ENCODE measurements at regions not wholly inside any gene's neighbourhood (a gene's known extent, or its start where the extent isn't known, plus 50 kb on each side); places are given as distances from the start of the nearest gene placed in this dataset.
"Not testable (repeated sequence)": the region's sequence is repeated elsewhere in the genome, so short reads cannot be mapped to it uniquely, and the experiment has no call there.

- H3K27me3 Mint-ChIP-seq: no peaks in the 10 kb centered on the region
- H3K36me3 Mint-ChIP-seq (ENCODE audit: low read depth): no peaks in the 10 kb centered on the region
- no peak overlapping the region for H3K27ac Mint-ChIP-seq
- no peak overlapping the region for H3K4me3 Mint-ChIP-seq
- H3K9me3 Mint-ChIP-seq: peaks cover 16% of the 10 kb centered on the region
- H3K4me1 Mint-ChIP-seq (ENCODE audit: low read depth): no peaks in the 10 kb centered on the region
These were observed 131.4 kb downstream of the PABPC4L start for GRCh38 chr4:134070174-134070573.

- Mint-ChIP-seq H3K4me1 (ENCODE audit: low read depth) (no peaks in the 10 kb centered on the region), H3K36me3 (ENCODE audit: low read depth) (no peaks in the 10 kb centered on the region), H3K9me3 (no peaks in the 10 kb centered on the region), H3K27me3 (no peaks in the 10 kb centered on the region), H3K27ac (no peak overlapping the region), H3K4me3 (no peak overlapping the region)
These were observed 144.2 kb downstream of the PABPC4L start for GRCh38 chr4:134057356-134057755.

GRCh38 chr4:134046221-134046620 is 155.4 kb downstream of the PABPC4L start:
- H3K4me3 Mint-ChIP-seq; H3K9me3 Mint-ChIP-seq; H3K36me3 Mint-ChIP-seq (ENCODE audit: low read depth); H3K4me1 Mint-ChIP-seq (ENCODE audit: low read depth); H3K27ac Mint-ChIP-seq; H3K27me3 Mint-ChIP-seq: not testable (repeated sequence)

- no peaks in the 10 kb centered on the region for H3K36me3 Mint-ChIP-seq (ENCODE audit: low read depth)
- no peaks in the 10 kb centered on the region for H3K4me1 Mint-ChIP-seq (ENCODE audit: low read depth)
- no peak overlapping the region for H3K27ac Mint-ChIP-seq
- peaks cover 7% of the 10 kb centered on the region for H3K9me3 Mint-ChIP-seq
- H3K27me3 Mint-ChIP-seq: no peaks in the 10 kb centered on the region
- no peak overlapping the region for H3K4me3 Mint-ChIP-seq
These were observed 156.2 kb downstream of the PABPC4L start for GRCh38 chr4:134045411-134045810.

- no peaks in the 10 kb centered on the region for H3K9me3 Mint-ChIP-seq
- no peaks in the 10 kb centered on the region for H3K27me3 Mint-ChIP-seq
- no peak overlapping the region for H3K27ac Mint-ChIP-seq
- no peak overlapping the region for H3K4me3 Mint-ChIP-seq
- no peaks in the 10 kb centered on the region for H3K4me1 Mint-ChIP-seq (ENCODE audit: low read depth)
- H3K36me3 Mint-ChIP-seq (ENCODE audit: low read depth): no peaks in the 10 kb centered on the region
These were observed 158.3 kb downstream of the PABPC4L start for GRCh38 chr4:134043266-134043665.

GRCh38 chr4:134028421-134028820 is 173.2 kb downstream of the PABPC4L start:
- Mint-ChIP-seq H3K27me3 (no peaks in the 10 kb centered on the region), H3K4me3 (no peak overlapping the region), H3K4me1 (ENCODE audit: low read depth) (no peaks in the 10 kb centered on the region), H3K36me3 (ENCODE audit: low read depth) (no peaks in the 10 kb centered on the region), H3K9me3 (no peaks in the 10 kb centered on the region), H3K27ac (no peak overlapping the region)

DNA sequence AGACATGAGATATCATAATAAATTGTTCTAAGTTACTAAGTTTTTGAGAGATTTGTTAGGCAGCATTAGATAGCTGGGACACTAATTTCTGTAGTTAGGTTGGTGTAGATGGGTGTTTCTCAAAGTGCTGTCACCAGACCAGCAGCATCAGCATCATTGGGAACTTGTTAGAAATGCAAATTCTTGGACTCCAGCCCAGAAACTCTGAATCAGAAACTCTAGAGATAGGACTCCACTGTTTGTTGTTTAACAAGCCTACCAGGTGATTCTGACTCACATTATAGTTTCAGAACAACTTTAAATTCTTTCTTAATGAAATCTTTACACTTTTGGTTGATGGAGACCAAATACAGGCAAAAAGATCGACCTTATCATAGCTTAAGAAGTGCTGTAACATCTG is 173.7 kb downstream of the PABPC4L start:
- Mint-ChIP-seq H3K36me3 (ENCODE audit: low read depth) (no peaks in the 10 kb centered on the region), H3K4me3 (no peak overlapping the region), H3K4me1 (ENCODE audit: low read depth) (no peaks in the 10 kb centered on the region), H3K27ac (no peak overlapping the region), H3K9me3 (no peaks in the 10 kb centered on the region), H3K27me3 (no peaks in the 10 kb centered on the region)

DNA sequence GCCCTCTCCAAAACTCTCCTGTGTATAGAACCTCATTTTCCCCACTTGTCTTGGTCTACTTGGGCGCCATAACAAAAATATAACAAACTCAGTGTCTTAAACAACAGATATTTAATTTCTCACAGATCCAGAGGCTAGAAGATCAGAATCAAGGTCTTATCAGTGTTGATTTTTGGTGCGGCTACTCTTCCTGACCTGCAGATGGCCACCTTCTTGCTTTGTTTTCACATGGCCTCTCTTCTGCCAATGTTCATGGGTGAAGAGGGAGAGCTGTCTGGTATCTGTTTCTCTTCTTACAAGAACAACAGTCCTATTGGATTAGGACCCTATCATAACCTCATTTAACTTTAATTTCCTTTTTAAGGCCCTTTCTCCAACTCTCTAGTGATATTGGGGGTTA is 177.3 kb downstream of the PABPC4L start:
- Mint-ChIP-seq H3K4me1 (ENCODE audit: low read depth) (no peaks in the 10 kb centered on the region), H3K9me3 (no peaks in the 10 kb centered on the region), H3K36me3 (ENCODE audit: low read depth) (no peaks in the 10 kb centered on the region), H3K4me3 (no peak overlapping the region), H3K27ac (no peak overlapping the region), H3K27me3 (no peaks in the 10 kb centered on the region)

- Mint-ChIP-seq H3K36me3 (ENCODE audit: low read depth) (no peaks in the 10 kb centered on the region), H3K4me3 (no peak overlapping the region), H3K9me3 (no peaks in the 10 kb centered on the region)
These were observed 181.9 kb downstream of the PABPC4L start for GRCh38 chr4:134019657-134020056.

DNA sequence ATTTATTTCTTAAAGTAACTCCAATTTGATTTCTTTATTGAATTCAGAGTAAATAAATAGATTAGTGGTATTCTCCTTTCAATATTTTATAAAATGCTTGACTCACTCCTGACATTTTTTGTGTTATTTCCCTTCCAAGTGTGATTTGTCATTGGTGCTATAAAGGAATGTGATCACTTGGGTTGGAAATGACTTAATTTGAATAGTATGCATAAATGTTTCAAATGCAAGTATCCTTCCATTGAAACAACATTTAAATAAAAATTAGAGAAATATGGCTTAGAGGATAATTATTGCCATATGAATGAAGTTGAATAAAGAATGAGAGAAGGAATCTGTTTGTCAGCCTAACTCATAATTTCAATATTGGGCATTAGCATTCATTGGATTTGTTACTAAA is 182.7 kb downstream of the PABPC4L start:
- Mint-ChIP-seq H3K9me3 (peaks cover 5% of the 10 kb centered on the region), H3K27me3 (no peaks in the 10 kb centered on the region), H3K4me3 (no peak overlapping the region)

More at GRCh38 chr4:134019657-134020056, 181.9 kb downstream of the PABPC4L start:
- Mint-ChIP-seq H3K27ac (no peak overlapping the region), H3K4me1 (ENCODE audit: low read depth) (no peaks in the 10 kb centered on the region), H3K27me3 (no peaks in the 10 kb centered on the region)

DNA sequence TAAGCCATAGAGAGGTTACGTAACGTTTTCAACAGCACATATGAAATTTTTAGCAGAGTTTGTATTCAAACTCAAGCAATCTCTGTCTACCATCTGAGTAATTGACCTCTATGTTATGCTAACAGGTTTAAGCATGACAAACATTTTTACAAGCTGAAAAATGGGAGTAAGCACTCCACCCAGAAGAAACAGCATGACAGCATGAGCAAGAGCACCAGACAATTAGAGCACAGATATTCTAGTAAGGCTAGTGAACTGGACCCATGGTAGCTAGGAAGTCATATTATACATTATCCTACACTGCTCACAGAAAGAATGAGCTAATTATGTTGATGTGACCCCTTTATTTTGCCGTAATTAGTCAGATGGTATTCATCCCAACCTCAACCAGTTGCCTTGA is 200.5 kb downstream of the PABPC4L start:
- H3K4me3 Mint-ChIP-seq: no peak overlapping the region
- peaks cover under 1% of the 10 kb centered on the region for H3K9me3 Mint-ChIP-seq
- H3K36me3 Mint-ChIP-seq (ENCODE audit: low read depth): no peaks in the 10 kb centered on the region
- no peaks in the 10 kb centered on the region for H3K4me1 Mint-ChIP-seq (ENCODE audit: low read depth)
- no peaks in the 10 kb centered on the region for H3K27me3 Mint-ChIP-seq
- H3K27ac Mint-ChIP-seq: no peak overlapping the region

More for the DNA sequence above, 182.7 kb downstream of the PABPC4L start:
- Mint-ChIP-seq H3K4me1 (ENCODE audit: low read depth) (no peaks in the 10 kb centered on the region), H3K36me3 (ENCODE audit: low read depth) (no peaks in the 10 kb centered on the region), H3K27ac (no peak overlapping the region)

- no peaks in the 10 kb centered on the region for H3K36me3 Mint-ChIP-seq (ENCODE audit: low read depth)
- H3K27ac Mint-ChIP-seq: no peak overlapping the region
- no peaks in the 10 kb centered on the region for H3K27me3 Mint-ChIP-seq
- no peaks in the 10 kb centered on the region for H3K4me1 Mint-ChIP-seq (ENCODE audit: low read depth)
- peaks cover 16% of the 10 kb centered on the region for H3K9me3 Mint-ChIP-seq
- H3K4me3 Mint-ChIP-seq: no peak overlapping the region
These were observed 204.2 kb downstream of the PABPC4L start for GRCh38 chr4:133997436-133997835.

DNA sequence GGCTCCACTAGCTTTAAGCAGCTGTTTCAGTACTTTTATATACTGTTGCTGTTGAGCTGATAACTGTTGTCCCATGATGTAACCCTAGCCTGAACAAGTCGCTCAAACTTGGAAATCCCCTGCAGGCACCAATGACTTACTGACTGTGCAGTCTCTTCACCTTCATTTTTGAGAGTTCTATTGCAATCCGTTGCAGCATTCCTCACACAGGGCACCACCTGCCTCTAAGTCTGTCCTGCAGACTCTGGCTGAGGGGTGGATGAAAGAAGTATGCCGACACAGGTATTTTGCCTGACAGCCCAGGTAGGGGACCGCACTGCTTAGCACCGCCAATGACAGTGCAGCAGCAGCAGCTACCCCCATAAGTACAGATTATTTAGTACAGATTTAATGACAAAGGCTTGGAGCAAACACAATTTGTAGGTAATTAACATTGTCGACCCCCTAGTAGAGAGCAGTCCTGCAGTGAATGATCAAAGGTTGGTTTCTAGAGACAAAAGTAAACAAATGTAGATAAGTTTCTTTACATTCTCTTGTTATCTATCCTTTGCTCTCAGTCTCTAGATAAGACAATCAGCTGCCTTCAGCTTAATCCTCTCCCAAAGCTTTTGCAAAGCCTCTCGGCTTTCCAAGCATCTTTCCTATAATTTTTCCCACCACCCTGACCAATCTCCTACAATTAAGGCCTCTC is 205.0 kb downstream of the PABPC4L start:
- Mint-ChIP-seq H3K4me3 (no peak overlapping the region), H3K36me3 (ENCODE audit: low read depth) (no peaks in the 10 kb centered on the region), H3K27ac (no peak overlapping the region), H3K4me1 (ENCODE audit: low read depth) (no peaks in the 10 kb centered on the region), H3K9me3 (peaks cover 16% of the 10 kb centered on the region), H3K27me3 (no peaks in the 10 kb centered on the region)

DNA sequence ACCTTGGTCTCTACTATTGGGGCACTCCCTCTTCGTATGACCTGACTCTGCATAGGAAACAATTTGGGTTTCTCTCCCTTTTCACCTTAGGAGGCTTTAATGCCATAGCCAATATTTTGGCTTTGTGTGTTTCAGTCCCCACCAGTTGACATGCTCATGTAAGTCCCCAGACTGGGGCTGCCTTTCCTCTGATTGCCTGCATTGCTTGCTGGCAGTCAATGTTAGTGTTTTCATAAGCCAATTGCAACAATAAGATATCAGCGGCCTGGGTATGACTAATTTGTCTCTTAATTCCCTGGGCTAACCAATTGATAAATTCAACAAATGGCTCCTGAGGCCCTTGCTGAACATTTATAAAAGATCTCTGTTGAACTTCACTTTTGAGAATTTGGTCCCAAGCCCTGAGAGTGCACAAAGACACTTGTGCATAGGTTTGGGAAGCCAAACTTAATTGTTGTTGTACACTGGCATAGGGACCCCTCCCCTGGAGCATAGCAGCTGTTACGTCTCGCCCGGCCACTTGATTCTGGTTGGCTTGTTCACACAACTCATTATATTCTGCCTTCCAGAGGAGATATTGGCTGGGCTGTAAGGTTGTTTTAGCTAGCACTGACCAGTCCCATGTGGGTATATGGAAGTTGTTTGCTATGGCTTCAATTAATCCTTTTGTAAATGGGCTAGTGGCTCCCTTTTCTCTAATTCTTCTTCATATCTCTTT is 206.2 kb downstream of the PABPC4L start:
- peaks cover 21% of the 10 kb centered on the region for H3K9me3 Mint-ChIP-seq
- no peak overlapping the region for H3K27ac Mint-ChIP-seq
- no peak overlapping the region for H3K4me3 Mint-ChIP-seq
- H3K27me3 Mint-ChIP-seq: no peaks in the 10 kb centered on the region
- no peaks in the 10 kb centered on the region for H3K4me1 Mint-ChIP-seq (ENCODE audit: low read depth)
- H3K36me3 Mint-ChIP-seq (ENCODE audit: low read depth): no peaks in the 10 kb centered on the region

DNA sequence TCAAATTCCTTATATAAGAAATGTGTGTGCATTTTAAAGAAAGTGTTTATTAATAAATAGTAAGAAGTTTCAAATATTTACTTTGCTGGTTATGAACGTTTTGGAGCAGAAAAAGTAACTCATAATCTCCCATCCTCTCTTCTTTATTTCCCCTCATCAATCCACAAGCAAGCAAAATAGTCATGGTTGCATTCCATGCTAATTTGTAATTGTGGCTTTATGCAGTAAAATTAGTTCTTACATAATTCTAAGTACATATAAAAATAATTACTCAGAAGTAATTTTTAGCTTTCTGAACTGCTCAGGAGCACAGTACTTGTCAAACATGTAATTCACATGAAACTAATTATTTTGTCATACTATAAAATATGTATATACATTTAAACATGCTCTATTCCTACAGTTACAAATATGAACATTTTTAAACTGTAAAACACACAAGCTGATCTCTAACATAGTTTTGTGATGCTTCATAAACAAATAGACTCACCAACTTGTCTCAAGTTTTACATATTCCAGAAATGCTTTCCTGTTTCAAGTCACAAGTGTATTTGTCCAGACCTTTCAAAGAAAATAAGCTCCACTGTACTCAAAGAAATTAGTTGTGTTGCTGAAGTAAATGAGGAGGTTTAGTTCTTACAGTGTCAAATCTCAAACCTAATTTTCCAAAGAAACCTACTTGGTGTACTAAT is 218.9 kb downstream of the PABPC4L start:
- H3K4me3 Mint-ChIP-seq: no peak overlapping the region

More for the DNA sequence above, 218.9 kb downstream of the PABPC4L start:
- Mint-ChIP-seq H3K36me3 (ENCODE audit: low read depth) (no peaks in the 10 kb centered on the region), H3K27ac (no peak overlapping the region), H3K27me3 (no peaks in the 10 kb centered on the region), H3K4me1 (ENCODE audit: low read depth) (no peaks in the 10 kb centered on the region), H3K9me3 (peaks cover 8% of the 10 kb centered on the region)

All from stimulated activated naive CD8-positive, alpha-beta T cell treated with anti-CD3 and anti-CD28 coated beads, Interleukin-15, Interleukin-2, amounts not matched to agents 100 ng/mL and 50 ng/mL, for 24 hours (primary cell).